ENCODE measurements at regions not wholly inside any gene's neighbourhood (a gene's known extent, or its start where the extent isn't known, plus 50 kb on each side); places are given as distances from the start of the nearest gene placed in this dataset.

DNA sequence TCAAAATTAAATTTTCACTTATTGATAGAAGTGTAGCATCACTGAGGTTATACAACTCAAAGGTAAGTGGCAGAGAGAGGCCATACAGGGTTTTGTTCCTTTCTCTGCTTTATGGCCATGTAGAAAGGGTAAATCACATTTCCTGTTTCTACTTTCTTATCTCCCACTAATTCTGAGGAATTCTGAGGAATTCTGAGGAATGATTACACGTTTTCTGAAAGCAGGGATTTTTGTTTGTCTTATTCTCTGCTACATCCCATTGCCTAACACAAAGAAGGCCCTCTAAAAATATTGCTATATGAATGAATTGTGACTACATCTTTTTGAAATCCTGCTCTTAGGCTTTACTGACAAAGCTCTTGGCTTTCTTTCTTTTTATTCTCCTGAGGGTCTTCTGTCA, 516.9 kb upstream of the ZNF608 start:
- no peak for DNase-seq
- Histone ChIP-seq H3K27me3 (ENCODE audit: low read depth) (no peaks in the 10 kb centered on the region), H3K36me3 (no peaks in the 10 kb centered on the region), H3K27ac (replicated peaks) (no peak overlapping the region), H3K4me1 (peaks cover 3% of the 10 kb centered on the region), H3K9me3 (replicated peaks) (peaks cover 20% of the 10 kb centered on the region), H3K4me3 (no peak overlapping the region)
- intact Hi-C loops (cut with micrococcal nuclease) = no loop called here
- TF ChIP-seq, protein P1, sequence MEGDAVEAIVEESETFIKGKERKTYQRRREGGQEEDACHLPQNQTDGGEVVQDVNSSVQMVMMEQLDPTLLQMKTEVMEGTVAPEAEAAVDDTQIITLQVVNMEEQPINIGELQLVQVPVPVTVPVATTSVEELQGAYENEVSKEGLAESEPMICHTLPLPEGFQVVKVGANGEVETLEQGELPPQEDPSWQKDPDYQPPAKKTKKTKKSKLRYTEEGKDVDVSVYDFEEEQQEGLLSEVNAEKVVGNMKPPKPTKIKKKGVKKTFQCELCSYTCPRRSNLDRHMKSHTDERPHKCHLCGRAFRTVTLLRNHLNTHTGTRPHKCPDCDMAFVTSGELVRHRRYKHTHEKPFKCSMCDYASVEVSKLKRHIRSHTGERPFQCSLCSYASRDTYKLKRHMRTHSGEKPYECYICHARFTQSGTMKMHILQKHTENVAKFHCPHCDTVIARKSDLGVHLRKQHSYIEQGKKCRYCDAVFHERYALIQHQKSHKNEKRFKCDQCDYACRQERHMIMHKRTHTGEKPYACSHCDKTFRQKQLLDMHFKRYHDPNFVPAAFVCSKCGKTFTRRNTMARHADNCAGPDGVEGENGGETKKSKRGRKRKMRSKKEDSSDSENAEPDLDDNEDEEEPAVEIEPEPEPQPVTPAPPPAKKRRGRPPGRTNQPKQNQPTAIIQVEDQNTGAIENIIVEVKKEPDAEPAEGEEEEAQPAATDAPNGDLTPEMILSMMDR (IDR thresholded peaks at IDR 0.05; ENCODE audit: borderline replicate concordance) = no peak

DNA sequence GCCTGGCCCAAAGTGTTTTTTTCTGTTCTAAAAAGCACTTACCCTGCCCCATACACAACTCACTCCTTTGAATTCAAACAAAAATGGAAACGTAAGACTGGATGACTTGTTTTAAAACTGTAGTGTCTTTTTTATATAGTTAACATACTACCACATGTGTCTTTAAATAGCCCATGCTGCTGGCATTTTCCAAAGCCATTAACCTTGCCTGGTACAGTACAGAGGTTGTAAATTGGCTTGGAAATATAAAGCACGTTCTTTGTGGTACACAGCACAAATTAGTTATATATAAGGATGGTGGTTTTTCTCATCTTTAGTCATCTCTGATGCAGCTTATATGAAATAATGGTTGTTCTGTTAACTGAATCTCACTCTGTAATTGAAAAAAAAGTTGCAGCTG, 519.7 kb upstream of the ZNF608 start:
- Histone ChIP-seq H3K4me3 (no peak overlapping the region), H3K4me1 (no peaks in the 10 kb centered on the region)

DNA sequence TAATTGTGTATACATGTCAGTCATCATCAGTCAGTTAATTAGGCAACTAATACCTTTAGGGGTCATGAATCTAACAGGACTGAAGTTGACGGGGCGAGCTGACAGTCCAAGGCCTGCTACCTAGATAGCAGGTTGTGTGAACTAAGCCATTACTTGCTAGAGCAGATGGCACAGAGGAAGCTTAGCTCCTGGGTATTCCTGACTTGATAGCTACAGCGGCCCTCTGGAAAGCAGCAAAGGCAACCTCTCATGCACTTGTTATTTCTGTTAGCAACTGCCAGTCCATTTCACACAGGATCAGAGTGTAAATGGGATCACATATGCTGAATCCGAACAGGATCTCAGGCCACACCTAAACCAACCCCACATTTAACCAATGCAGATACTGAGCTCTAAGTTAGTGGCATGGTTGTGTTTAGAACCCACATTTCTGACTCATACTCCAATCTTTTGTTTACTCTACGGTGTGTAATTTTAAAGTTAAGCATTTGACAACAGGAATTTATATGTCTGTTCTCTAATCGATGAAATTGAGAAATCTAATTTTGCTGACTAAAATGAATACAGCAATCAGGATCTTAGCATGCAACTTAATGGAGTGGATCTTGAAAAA, 521.3 kb upstream of the ZNF608 start:
- no peak overlapping the region for H3K4me3 ChIP-seq
- DNase-seq = no peak

More for the DNA sequence above, 519.7 kb upstream of the ZNF608 start:
- no peak for DNase-seq
- Histone ChIP-seq H3K27ac (replicated peaks) (no peak overlapping the region), H3K9me3 (replicated peaks) (peaks cover 14% of the 10 kb centered on the region), H3K36me3 (no peaks in the 10 kb centered on the region), H3K27me3 (ENCODE audit: low read depth) (no peaks in the 10 kb centered on the region)
- intact Hi-C loops (cut with micrococcal nuclease) = no loop called here
- TF ChIP-seq, protein P1 (IDR thresholded peaks at IDR 0.05; ENCODE audit: borderline replicate concordance) = no peak

DNA sequence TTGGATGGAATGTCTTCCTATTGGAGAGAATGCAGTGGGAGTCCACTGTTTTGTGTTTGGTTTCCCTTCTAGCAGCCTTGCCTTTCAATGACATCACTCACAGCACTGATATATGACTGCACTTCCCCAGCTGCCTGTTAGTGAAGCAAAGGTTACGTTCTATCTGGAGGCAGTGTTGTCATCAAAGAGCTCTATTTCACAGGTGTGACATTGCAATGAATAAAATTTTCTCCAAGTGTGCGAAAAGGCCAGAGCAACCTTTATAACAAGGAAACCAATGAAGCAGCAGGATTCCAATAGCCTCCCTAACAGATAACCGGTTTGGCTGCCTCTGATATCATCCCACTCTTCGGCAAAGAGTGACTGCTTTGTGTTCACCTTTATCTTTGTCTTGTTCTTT, 523.5 kb upstream of the ZNF608 start:
- no peaks in the 10 kb centered on the region for H3K4me1 ChIP-seq
- H3K4me3 ChIP-seq = no peak overlapping the region
- TF ChIP-seq, protein P1 (IDR thresholded peaks at IDR 0.05; ENCODE audit: borderline replicate concordance) = no peak
- no peaks in the 10 kb centered on the region for H3K27me3 ChIP-seq (ENCODE audit: low read depth)
- no peaks in the 10 kb centered on the region for H3K36me3 ChIP-seq
- H3K27ac ChIP-seq (replicated peaks) = no peak overlapping the region
- H3K9me3 ChIP-seq (replicated peaks) = no peaks in the 10 kb centered on the region
- DNase-seq = no peak
- intact Hi-C loops (cut with micrococcal nuclease) = no loop called here

More for the DNA sequence above, 521.3 kb upstream of the ZNF608 start:
- no peaks in the 10 kb centered on the region for H3K4me1 ChIP-seq
- TF ChIP-seq, protein P1 (IDR thresholded peaks at IDR 0.05; ENCODE audit: borderline replicate concordance) = no peak
- H3K9me3 ChIP-seq (replicated peaks) = no peaks in the 10 kb centered on the region
- no peaks in the 10 kb centered on the region for H3K36me3 ChIP-seq
- intact Hi-C loops (cut with micrococcal nuclease) = no loop called here
- no peak overlapping the region for H3K27ac ChIP-seq (replicated peaks)
- H3K27me3 ChIP-seq (ENCODE audit: low read depth) = no peaks in the 10 kb centered on the region

DNA sequence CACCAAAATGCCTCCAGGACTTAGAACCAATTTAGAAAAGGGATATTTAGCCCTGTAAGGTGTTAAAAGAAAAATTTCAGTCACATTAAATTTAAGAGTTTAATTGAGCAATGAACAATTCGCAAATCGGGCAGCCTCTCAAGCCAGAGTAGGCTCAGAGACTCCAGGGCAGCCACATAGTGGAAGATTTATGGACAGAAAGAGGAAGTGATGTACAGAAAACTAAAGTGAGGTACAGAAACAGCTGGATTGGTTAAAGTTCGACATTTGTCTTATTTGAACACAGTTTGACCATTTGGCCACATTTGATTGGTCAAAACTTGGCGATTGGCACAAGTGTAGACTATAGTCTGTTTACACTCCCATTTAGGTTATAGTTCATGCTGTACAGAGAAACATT, 525.9 kb upstream of the ZNF608 start:
- Histone ChIP-seq H3K4me3 (no peak overlapping the region), H3K4me1 (no peaks in the 10 kb centered on the region), H3K36me3 (no peaks in the 10 kb centered on the region), H3K9me3 (replicated peaks) (no peaks in the 10 kb centered on the region), H3K27ac (replicated peaks) (no peak overlapping the region), H3K27me3 (ENCODE audit: low read depth) (no peaks in the 10 kb centered on the region)
- intact Hi-C loops (cut with micrococcal nuclease) = no loop called here
- TF ChIP-seq, protein P1 (IDR thresholded peaks at IDR 0.05; ENCODE audit: borderline replicate concordance) = no peak
- no peak for DNase-seq

Data from left ventricle myocardium inferior (tissue), 1 donor.